Ureter (tissue), 1 donor: ENCODE measurements at regions not wholly inside any gene's neighbourhood (a gene's known extent, or its start where the extent isn't known, plus 50 kb on each side); places are given as distances from the start of the nearest gene placed in this dataset.

Experiments
- DNase-seq: peaks from one replicate; pipeline ENCODE4 v3.0.0-alpha.2; 2020; ENCODE audit warnings: low spot score
- donor health status: DM: yes; HTN: yes; CAD: no.

- no peak for DNase-seq
These were observed 521.5 kb upstream of the ZFHX3 start for GRCh38 chr16:73569266-73569980.

GRCh38 chr16:73568769-73569168 is 520.8 kb upstream of the ZFHX3 start:
- no peak for DNase-seq

- DNase-seq, result no peak
These were observed 518.0 kb upstream of the ZFHX3 start for GRCh38 chr16:73565925-73566324.

- no peak for DNase-seq
These were observed 517.3 kb upstream of the ZFHX3 start for GRCh38 chr16:73565263-73565662.

- DNase-seq, result no peak
These were observed 515.8 kb upstream of the ZFHX3 start for GRCh38 chr16:73563709-73564108.

GRCh38 chr16:73560497-73560896 is 512.6 kb upstream of the ZFHX3 start:
- DNase-seq, result no peak

GRCh38 chr16:73558219-73558618 is 510.3 kb upstream of the ZFHX3 start:
- no peak for DNase-seq

- DNase-seq, result no peak
These were observed 506.2 kb upstream of the ZFHX3 start for GRCh38 chr16:73553941-73554660.

- DNase-seq, result no peak
These were observed 502.2 kb upstream of the ZFHX3 start for GRCh38 chr16:73549984-73550631.

GRCh38 chr16:73547552-73548403 is 499.9 kb upstream of the ZFHX3 start:
- no peak for DNase-seq

GRCh38 chr16:73546341-73546845 is 498.5 kb upstream of the ZFHX3 start:
- no peak for DNase-seq

GRCh38 chr16:73545755-73546154 is 497.8 kb upstream of the ZFHX3 start:
- DNase-seq, result no peak

- no peak for DNase-seq
These were observed 497.4 kb upstream of the ZFHX3 start for GRCh38 chr16:73545290-73545689.

- no peak for DNase-seq
These were observed 496.9 kb upstream of the ZFHX3 start for GRCh38 chr16:73544826-73545225.

GRCh38 chr16:73543970-73544599 is 496.2 kb upstream of the ZFHX3 start:
- no peak for DNase-seq

GRCh38 chr16:73543331-73543969 is 495.5 kb upstream of the ZFHX3 start:
- DNase-seq, result no peak

GRCh38 chr16:73542885-73543284 is 495.0 kb upstream of the ZFHX3 start:
- DNase-seq, result no peak

- no peak for DNase-seq
These were observed 490.0 kb upstream of the ZFHX3 start for GRCh38 chr16:73537921-73538320.

- DNase-seq, result no peak
These were observed 489.0 kb upstream of the ZFHX3 start for GRCh38 chr16:73536931-73537330.

GRCh38 chr16:73531021-73531420 is 483.1 kb upstream of the ZFHX3 start:
- DNase-seq, result no peak

GRCh38 chr16:73530529-73530928 is 482.6 kb upstream of the ZFHX3 start:
- no peak for DNase-seq
